PC-9 (cell line): ENCODE measurements at regions not wholly inside any gene's neighbourhood (a gene's known extent, or its start where the extent isn't known, plus 50 kb on each side); places are given as distances from the start of the nearest gene placed in this dataset.

Source experiments
- CTCF ChIP-seq: fragments of 200-600 bp; sonication (generic); conservative IDR thresholded peaks from 2 replicates; pipeline ENCODE4 v1.6.1; 2017; ENCODE audit warnings: mixed run types, antibody characterized with exemption, mild to moderate bottlenecking, moderate library complexity
- EZH2 ChIP-seq: fragments of 200-600 bp; sonication (generic); IDR thresholded peaks from 2 replicates; pipeline ENCODE4 v1.8.0; 2017; ENCODE audit warnings: antibody characterized with exemption, low read depth

GRCh38 chr5:20498102-20498501 lies 510.1 kb upstream of the CDH18 start:
- no peak for TF ChIP-seq CTCF
- no peak for TF ChIP-seq EZH2
